GM12878 (cell line): ENCODE measurements at regions not wholly inside any gene's neighbourhood (a gene's known extent, or its start where the extent isn't known, plus 50 kb on each side); places are given as distances from the start of the nearest gene placed in this dataset.

Experiments used
- ATAC-seq: fragments of 200-7000 bp; cut with Tn5 transposase; 3 replicates; pipeline ENCODE4 v1.9.1; 2020; ENCODE audit warnings: mild to moderate bottlenecking, moderate library complexity
- BruUV-seq: library from RNA; stranded (reverse); fragments of 400-500 nt; replicated peaks from 2 replicates; lab custom pipeline; 2021; lab: Mats Ljungman, UMichigan
- CTCF ChIA-PET: fragments of 300-600 bp; sonication (Branson Sonifier 250); formaldehyde crosslinking; extraction: SDS; loops from one replicate; lab custom pipeline; 2021; ENCODE audit warnings: inconsistent platforms; lab: Yijun Ruan, JAX
- POLR2A ChIA-PET: fragments of 350-600 bp; formaldehyde crosslinking; extraction: SDS; loops from one replicate; lab custom pipeline; 2021; ENCODE audit warnings: inconsistent platforms; lab: Charles Lee
- RAD21 ChIA-PET: fragments of 300-600 bp; sonication (Branson Sonifier 250); formaldehyde crosslinking; loops from one replicate; lab custom pipeline; 2023; ENCODE audit warnings: antibody characterized with exemption; ENCODE audit not compliant: unreplicated experiment; lab: Charles Lee
- SMC1A ChIA-PET: fragments of 300-600 bp; sonication (Branson Sonifier 250); formaldehyde crosslinking; loops from one replicate; lab custom pipeline; 2023; ENCODE audit not compliant: unreplicated experiment, uncharacterized antibody; lab: Charles Lee
- DNase-seq: peaks from one replicate; pipeline ENCODE4 v3.0.0-alpha.2; 2011; ENCODE audit warnings: low read depth, low spot score
- FAIRE-seq: peaks from 3 replicates; lab custom pipeline; 2011; peaks lifted over from hg19 to GRCh38; lab: Jason Lieb, UNC
- H2AFZ ChIP-seq: 2 replicates; pipeline ENCODE4 v1.6.0; 2011; ENCODE audit warnings: low read depth, low read length, control low read depth; ENCODE audit not compliant: control insufficient read depth
- H3K27ac ChIP-seq: 2 replicates; pipeline ENCODE4 v1.5.1; 2011; ENCODE audit warnings: control low read depth; ENCODE audit not compliant: control insufficient read depth, insufficient read depth
- H3K27me3 ChIP-seq, 2 experiments: replicated peaks in 1 of 2; 2 replicates each; pipeline versions ENCODE4 v1.6.0 to v1.6.1; 2011; ENCODE audit warnings: low read length in 1 of 2; ENCODE audit not compliant: control insufficient read depth in 2 of 2, insufficient read depth in 2 of 2
- H3K36me3 ChIP-seq, 2 experiments: 2 replicates each; pipeline ENCODE4 v1.5.1; 2011; ENCODE audit warnings: low read length in 1 of 2; ENCODE audit not compliant: control insufficient read depth in 2 of 2, insufficient read depth in 2 of 2
- H3K4me1 ChIP-seq: 2 replicates; pipeline ENCODE4 v1.6.1; 2011; ENCODE audit warnings: mild to moderate bottlenecking, low read length, moderate library complexity, mixed read lengths; ENCODE audit not compliant: control insufficient read depth, insufficient read depth
- H3K4me2 ChIP-seq: 2 replicates; pipeline ENCODE4 v1.6.0; 2011; ENCODE audit warnings: control low read depth; ENCODE audit not compliant: control insufficient read depth, insufficient read depth
- H3K4me3 ChIP-seq: fragments of 200-600 bp; sonication (generic); 2 replicates; pipeline ENCODE4 v1.5.1; 2016
- H3K79me2 ChIP-seq: 2 replicates; pipeline ENCODE4 v1.6.0; 2011; ENCODE audit warnings: low read length; ENCODE audit not compliant: control insufficient read depth, insufficient read depth
- H3K9ac ChIP-seq: 2 replicates; pipeline ENCODE4 v1.8.0; 2011; ENCODE audit warnings: low read length, control low read depth, mixed read lengths; ENCODE audit not compliant: control insufficient read depth, insufficient read depth
- H3K9me3 ChIP-seq: replicated peaks from 3 replicates; pipeline ENCODE4 v1.5.1; 2011; ENCODE audit warnings: mild to moderate bottlenecking, low read length; ENCODE audit not compliant: control insufficient read depth, insufficient read depth
- H4K20me1 ChIP-seq: 2 replicates; pipeline ENCODE4 v1.6.0; 2011; ENCODE audit not compliant: control insufficient read depth, insufficient read depth
- ATF2 ChIP-seq: IDR thresholded peaks from 2 replicates; pipeline ENCODE4 v1.6.1; 2012; ENCODE audit warnings: low read length, inconsistent platforms
- BHLHE40 ChIP-seq, 2 experiments: fragments of 450-650 bp in 1 of 2; IDR thresholded peaks; 2 replicates each; pipeline ENCODE4 v1.6.1; 2011 to 2017; ENCODE audit warnings: low read depth in 2 of 2, borderline replicate concordance in 1 of 2, improper control_type of control experiment in 1 of 2, low read length in 1 of 2, mild to moderate bottlenecking in 1 of 2
- EP300 ChIP-seq, 2 experiments: fragments of 150-350 bp in 1 of 2; IDR thresholded peaks; 2 replicates each; pipeline ENCODE4 v1.6.1; 2011 to 2012; ENCODE audit warnings: low read depth in 2 of 2, low read length in 2 of 2, borderline replicate concordance in 1 of 2, improper control_type of control experiment in 1 of 2, inconsistent platforms in 1 of 2; ENCODE audit not compliant: control insufficient read depth in 1 of 2
- ESRRA ChIP-seq: IDR thresholded peaks from 2 replicates; pipeline ENCODE4 v1.6.1; 2012; ENCODE audit warnings: mild to moderate bottlenecking, low read length, improper control_type of control experiment
- FOXM1 ChIP-seq: IDR thresholded peaks from 2 replicates; pipeline ENCODE4 v1.6.1; 2012; ENCODE audit warnings: low read depth, mild to moderate bottlenecking, inconsistent platforms, low read length, moderate library complexity
- GATAD2B ChIP-seq: fragments of 450-650 bp; conservative IDR thresholded peaks from 2 replicates; pipeline ENCODE4 v1.6.1; 2017; ENCODE audit warnings: low read depth, mild to moderate bottlenecking, moderate library complexity
- NFYA ChIP-seq: IDR thresholded peaks from 2 replicates; pipeline ENCODE4 v1.6.1; 2011; ENCODE audit warnings: low read depth, mild to moderate bottlenecking, low read length, improper control_type of control experiment, borderline replicate concordance
- NR2C1 ChIP-seq: fragments of 450-650 bp; IDR thresholded peaks from 2 replicates; pipeline ENCODE4 v1.6.1; 2017; ENCODE audit warnings: antibody characterized with exemption, mild to moderate bottlenecking, moderate library complexity
- RAD51 ChIP-seq: fragments of 450-650 bp; IDR thresholded peaks from 2 replicates; pipeline ENCODE4 v1.6.1; 2016; ENCODE audit warnings: moderate library complexity, mild to moderate bottlenecking, inconsistent platforms
- ZBTB33 ChIP-seq: fragments of 450-650 bp; IDR thresholded peaks from 2 replicates; pipeline ENCODE4 v1.6.1; 2017; ENCODE audit warnings: mild to moderate bottlenecking
- whole genome bisulfite sequencing: methylation state at CpG from one replicate; pipeline ENCODE4 v1.1.6; 2016; ENCODE audit warnings: low lambda C conversion rate; ENCODE audit not compliant: insufficient replicate concordance, insufficient coverage; ENCODE audit errors: missing lambda C conversion rate; 5-methylcytosine and 5-hydroxymethylcytosine counted together
- in situ Hi-C: fragments of 300-500 bp; cut with MboI; formaldehyde crosslinking; loops from 9 replicates; pipeline ENCODE4 v1.14.3; 2018; ENCODE audit warnings: mixed read lengths
- intact Hi-C: fragments of 100-400 bp; cut with micrococcal nuclease; formaldehyde crosslinking; loops from one replicate; pipeline ENCODE4 v1.14.2; 2022; ENCODE audit not compliant: unreplicated experiment

- TF ChIP-seq FOXM1 (no peak), NR2C1 (no peak)
These were observed 738.8 kb upstream of the POT1 start (continued) for GRCh38 chr7:125668321-125668993.

GRCh38 chr7:125664625-125665024 is 735.0 kb upstream of the POT1 start:
- intact Hi-C loops: no loop called here
- no peaks in the 10 kb centered on the region; the same call in 2 of the 3 replicates for H3K9me3 ChIP-seq
- H2AFZ ChIP-seq: no peak overlapping the region
- no peaks in the 10 kb centered on the region for H4K20me1 ChIP-seq
- SMC1A ChIA-PET: interaction anchor here (0.6 to 1.2 kb wide), 4 partner anchors 12 to 604 kb away, joined by 3 to 7 read pairs (median 4); no protein-coding TSS in a partner anchor
- POLR2A ChIA-PET: no interaction called here
- no peak overlapping the region for H3K4me2 ChIP-seq
- no peaks in the 10 kb centered on the region for H3K27me3 ChIP-seq
- TF ChIP-seq RAD51 (no peak), ESRRA (no peak), ATF2 (no peak), ZBTB33 (no peak), BHLHE40 (IDR thresholded peaks at IDR 0.05; ENCODE audit: borderline replicate concordance in 1 of 2, low read depth in 2 of 2, low read length in 1 of 2) (no peak), EP300 (IDR thresholded peaks at IDR 0.05; ENCODE audit: borderline replicate concordance in 1 of 2, control insufficient read depth in 1 of 2, low read depth in 2 of 2, low read length in 2 of 2) (no peak), NFYA (no peak), GATAD2B (no peak)
- TF ChIP-seq, all 136 proteins: peak for 0
- H3K36me3 ChIP-seq: no peaks in the 10 kb centered on the region
- FAIRE-seq (no peak), DNase-seq (no peak), ATAC-seq (no peak)
- ChIA-PET RAD21 (interaction anchor here (0.7 to 1.1 kb wide), 3 partner anchors 9 to 608 kb away, joined by 3 to 4 read pairs (median 3); no protein-coding TSS in a partner anchor), CTCF (interaction anchor here (1.5 kb wide), 1 partner anchor 11 kb away, joined by 3 read pairs; no protein-coding TSS in a partner anchor)
- H3K79me2 ChIP-seq: no peaks in the 10 kb centered on the region
- BruUV-seq: no TSS peak
- H3K4me3 ChIP-seq: no peak overlapping the region
- H3K9ac ChIP-seq: no peak overlapping the region
- no peak overlapping the region for H3K27ac ChIP-seq
- in situ Hi-C loops: no loop called here
- H3K4me1 ChIP-seq: no peaks in the 10 kb centered on the region
- 52% methylated on average over 1 of the region's 1 CpG for WGBS
